ENCODE measurements at regions not wholly inside any gene's neighbourhood (a gene's known extent, or its start where the extent isn't known, plus 50 kb on each side); places are given as distances from the start of the nearest gene placed in this dataset.

DNA sequence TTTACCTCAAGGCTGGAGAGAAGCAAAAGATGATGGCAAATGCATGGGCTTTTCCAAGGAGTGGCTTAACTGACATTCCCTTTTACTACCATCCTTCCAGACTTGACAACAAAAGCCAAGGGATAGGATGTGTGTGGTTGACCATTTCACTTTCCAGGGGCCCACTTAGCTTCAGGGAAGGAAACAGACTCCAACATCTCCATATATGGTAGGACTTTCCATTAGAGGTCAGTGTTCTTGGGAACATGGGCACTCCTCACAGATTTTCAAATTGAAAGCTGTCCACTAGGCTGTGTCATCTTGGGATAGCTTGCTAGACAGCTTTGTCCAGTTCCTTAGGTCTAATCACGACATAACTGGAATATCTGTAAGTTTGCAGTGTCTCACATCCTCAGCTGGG is 118.1 kb upstream of the NAMPT start:
- Mint-ChIP-seq H3K4me3 (no peak overlapping the region), H3K27me3 (peaks cover 11% of the 10 kb centered on the region), H3K4me1 (peaks cover 7% of the 10 kb centered on the region), H3K36me3 (peaks cover 1% of the 10 kb centered on the region), H3K9me3 (peaks cover 5% of the 10 kb centered on the region), H3K27ac (no peak overlapping the region)
- DNase-seq (no peak), ATAC-seq (ENCODE audit: low read depth) (no peak)
- POLR2A ChIA-PET: no interaction called here

DNA sequence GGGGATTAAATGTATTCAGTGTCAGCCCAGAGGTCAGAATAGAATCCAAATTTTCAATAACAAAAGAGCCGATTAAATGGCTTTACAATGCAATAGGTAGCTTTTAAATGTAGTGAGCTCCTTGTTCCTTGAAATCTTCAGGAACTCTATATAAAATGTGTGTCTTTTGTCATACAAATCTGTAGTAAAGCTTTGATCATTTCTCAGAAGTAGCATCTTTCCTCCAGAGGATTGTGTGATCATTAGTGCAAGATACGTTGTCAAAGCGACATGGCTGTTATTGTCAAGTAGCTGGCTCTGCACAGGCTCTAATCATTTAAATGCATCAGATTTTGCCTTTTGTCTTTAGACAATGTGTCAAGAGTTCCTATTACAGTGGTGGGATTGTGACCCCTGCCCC is 116.1 kb upstream of the NAMPT start:
- POLR2A ChIA-PET: no interaction called here
- Mint-ChIP-seq H3K4me1 (peaks cover 6% of the 10 kb centered on the region), H3K9me3 (peaks cover 5% of the 10 kb centered on the region), H3K27ac (no peak overlapping the region), H3K36me3 (peaks cover 1% of the 10 kb centered on the region), H3K4me3 (no peak overlapping the region), H3K27me3 (peaks cover 18% of the 10 kb centered on the region)
- ATAC-seq (ENCODE audit: low read depth): no peak
- no peak for DNase-seq

DNA sequence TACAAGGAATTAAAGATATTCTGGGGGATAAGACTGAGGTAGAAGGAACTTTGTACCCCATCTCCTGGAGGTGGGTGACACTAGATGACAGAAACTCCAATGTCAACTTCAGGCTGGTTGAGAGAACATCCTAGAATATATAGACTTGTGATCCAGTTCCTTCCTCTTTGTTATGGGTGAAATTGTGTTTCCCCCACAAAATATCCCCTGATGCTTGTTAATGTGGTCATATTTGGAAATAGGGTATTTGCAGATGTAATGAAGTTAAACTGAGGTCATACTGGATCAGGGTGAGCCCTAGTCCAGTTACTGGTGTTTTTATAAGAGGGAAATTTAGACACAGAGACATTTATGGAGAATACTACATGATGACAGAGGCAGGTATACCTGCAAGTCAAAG is 114.0 kb upstream of the NAMPT start:
- no peak for ATAC-seq (ENCODE audit: low read depth)
- H3K9me3 Mint-ChIP-seq: peaks cover 7% of the 10 kb centered on the region
- H3K4me1 Mint-ChIP-seq: no peaks in the 10 kb centered on the region
- no peak for DNase-seq
- peaks cover 31% of the 10 kb centered on the region for H3K27me3 Mint-ChIP-seq
- POLR2A ChIA-PET: no interaction called here
- no peaks in the 10 kb centered on the region for H3K36me3 Mint-ChIP-seq
- H3K4me3 Mint-ChIP-seq: no peak overlapping the region
- no peak overlapping the region for H3K27ac Mint-ChIP-seq

DNA sequence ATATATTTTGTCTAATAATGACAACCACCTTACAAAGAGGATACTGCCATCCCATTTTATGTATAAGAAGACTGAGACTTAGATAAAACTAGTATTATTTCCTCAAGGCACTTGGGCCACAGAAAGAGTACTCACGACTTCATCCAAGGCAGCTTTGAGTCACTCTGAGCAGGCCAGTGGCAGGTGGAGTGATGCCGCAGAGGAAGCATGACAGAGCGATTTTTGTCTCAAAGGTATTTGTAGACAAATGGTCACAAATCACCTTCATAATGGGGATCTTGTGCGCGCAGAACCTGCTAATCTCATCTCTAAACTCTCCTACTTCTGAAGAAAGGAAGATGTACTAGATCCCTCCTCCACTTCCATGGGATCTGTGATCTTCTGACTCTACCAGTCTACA is 113.2 kb upstream of the NAMPT start:
- H3K27ac Mint-ChIP-seq: no peak overlapping the region

DNA sequence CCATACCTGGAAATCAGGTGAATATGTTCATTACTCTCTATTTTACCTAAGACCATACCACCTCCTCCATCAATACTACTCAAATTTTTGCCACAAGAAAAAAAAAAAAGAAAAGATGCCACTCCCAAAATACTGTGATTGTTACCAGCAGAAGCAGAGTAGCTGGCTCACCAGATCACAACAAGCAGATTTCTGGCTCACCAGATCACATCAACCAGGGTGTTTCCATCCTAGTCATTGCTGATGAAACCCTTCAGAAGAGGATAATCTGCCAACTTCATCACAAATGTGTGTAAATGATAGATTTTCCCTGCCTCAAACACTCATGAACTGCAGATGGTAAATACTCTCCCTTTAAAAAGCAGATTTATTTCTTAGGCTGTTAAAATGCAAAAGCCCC is 109.7 kb upstream of the NAMPT start:
- H3K27me3 Mint-ChIP-seq: peaks cover 23% of the 10 kb centered on the region
- H3K36me3 Mint-ChIP-seq: no peaks in the 10 kb centered on the region

More for the DNA sequence above, 113.2 kb upstream of the NAMPT start:
- Mint-ChIP-seq H3K4me1 (no peaks in the 10 kb centered on the region), H3K9me3 (peaks cover 2% of the 10 kb centered on the region), H3K36me3 (no peaks in the 10 kb centered on the region), H3K4me3 (no peak overlapping the region), H3K27me3 (peaks cover 31% of the 10 kb centered on the region)
- DNase-seq (no peak), ATAC-seq (ENCODE audit: low read depth) (no peak)
- POLR2A ChIA-PET: no interaction called here

DNA sequence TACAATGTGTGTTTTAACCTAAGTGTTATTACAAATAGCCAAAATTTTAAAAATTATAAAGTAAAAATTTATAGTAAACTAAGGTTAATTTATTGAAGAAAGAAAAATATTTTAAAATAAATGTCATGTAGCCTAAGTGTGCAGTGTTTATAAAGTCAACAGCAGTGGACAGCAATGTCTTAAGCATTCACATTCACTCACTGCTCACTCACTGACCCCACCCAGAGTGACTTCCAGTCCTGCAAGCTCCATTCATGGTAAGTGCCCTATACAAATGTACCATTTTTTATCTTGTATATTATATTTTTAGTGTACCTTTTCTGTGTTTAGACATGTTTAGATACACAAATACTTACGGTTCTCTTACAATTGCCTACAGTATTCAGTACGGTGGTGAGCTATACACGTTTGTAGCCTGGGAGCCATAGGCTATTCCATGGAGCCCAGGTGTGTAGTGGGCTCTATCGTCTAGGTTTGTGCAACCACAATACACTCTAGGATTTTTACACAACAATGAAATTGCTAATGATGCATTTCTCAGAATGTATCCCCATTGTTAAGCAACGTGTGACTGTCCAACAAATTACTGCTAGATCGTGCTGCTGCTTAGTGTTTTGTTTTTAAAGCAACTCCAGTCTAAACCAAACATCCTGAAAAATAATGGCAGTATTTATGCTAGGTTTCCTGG is 108.9 kb upstream of the NAMPT start:
- H3K4me1 Mint-ChIP-seq: no peaks in the 10 kb centered on the region
- POLR2A ChIA-PET: no interaction called here
- H3K36me3 Mint-ChIP-seq: no peaks in the 10 kb centered on the region
- no peak overlapping the region for H3K27ac Mint-ChIP-seq
- H3K9me3 Mint-ChIP-seq: peaks cover 2% of the 10 kb centered on the region
- ATAC-seq (ENCODE audit: low read depth) (no peak), DNase-seq (no peak)
- H3K4me3 Mint-ChIP-seq: no peak overlapping the region
- H3K27me3 Mint-ChIP-seq: peaks cover 23% of the 10 kb centered on the region

More for the DNA sequence above, 109.7 kb upstream of the NAMPT start:
- Mint-ChIP-seq H3K27ac (no peak overlapping the region), H3K9me3 (peaks cover 2% of the 10 kb centered on the region), H3K4me3 (no peak overlapping the region), H3K4me1 (no peaks in the 10 kb centered on the region)
- no peak for ATAC-seq (ENCODE audit: low read depth)
- no peak for DNase-seq
- POLR2A ChIA-PET: no interaction called here

DNA sequence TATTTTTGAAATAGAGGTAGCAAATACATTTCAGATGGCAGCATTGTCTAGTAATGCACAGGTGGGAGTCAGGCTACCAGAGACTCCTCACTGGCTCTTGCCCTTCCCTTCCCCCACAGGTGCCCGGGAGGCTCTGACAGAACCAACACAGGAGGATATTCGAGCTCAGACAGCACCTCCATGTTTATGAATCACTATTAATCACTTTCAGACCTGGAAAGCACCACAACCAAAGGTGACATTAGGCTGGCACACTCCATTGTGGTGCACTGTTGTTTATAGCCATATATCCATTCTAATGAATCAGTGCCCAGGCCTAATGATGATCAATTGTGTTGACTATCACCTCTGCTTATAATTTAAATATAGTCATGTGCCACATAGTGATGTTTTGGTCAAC is 107.8 kb upstream of the NAMPT start:
- H3K27me3 Mint-ChIP-seq: peaks cover 20% of the 10 kb centered on the region
- POLR2A ChIA-PET: no interaction called here
- no peak overlapping the region for H3K4me3 Mint-ChIP-seq
- no peaks in the 10 kb centered on the region for H3K4me1 Mint-ChIP-seq
- H3K9me3 Mint-ChIP-seq: peaks cover 2% of the 10 kb centered on the region
- ATAC-seq (ENCODE audit: low read depth) (no peak), DNase-seq (no peak)
- H3K36me3 Mint-ChIP-seq: no peaks in the 10 kb centered on the region
- H3K27ac Mint-ChIP-seq: no peak overlapping the region

DNA sequence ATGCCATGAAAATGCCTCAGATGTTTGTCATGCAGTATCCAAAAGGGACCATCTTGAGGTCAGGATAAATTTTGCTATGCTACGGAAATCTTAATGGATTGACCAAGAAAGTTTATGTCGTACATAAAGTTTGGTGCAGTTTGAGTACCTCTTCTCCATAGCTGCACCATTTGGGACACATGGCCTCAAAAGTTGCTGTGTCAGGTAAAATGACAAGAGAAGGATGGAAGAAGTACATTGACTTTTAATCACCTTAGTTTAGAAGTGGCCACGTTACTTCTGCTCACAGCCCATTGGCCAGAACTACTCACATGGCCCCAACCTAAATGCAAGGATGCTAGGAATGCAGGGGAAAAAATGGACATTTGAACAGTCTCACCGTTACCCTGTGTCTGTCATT is 107.4 kb upstream of the NAMPT start:
- no peaks in the 10 kb centered on the region for H3K36me3 Mint-ChIP-seq
- POLR2A ChIA-PET: no interaction called here
- ATAC-seq (ENCODE audit: low read depth): no peak
- DNase-seq: no peak
- H3K27me3 Mint-ChIP-seq: peaks cover 20% of the 10 kb centered on the region
- peaks cover 2% of the 10 kb centered on the region for H3K9me3 Mint-ChIP-seq
- H3K4me3 Mint-ChIP-seq: no peak overlapping the region
- H3K27ac Mint-ChIP-seq: no peak overlapping the region
- no peaks in the 10 kb centered on the region for H3K4me1 Mint-ChIP-seq

DNA sequence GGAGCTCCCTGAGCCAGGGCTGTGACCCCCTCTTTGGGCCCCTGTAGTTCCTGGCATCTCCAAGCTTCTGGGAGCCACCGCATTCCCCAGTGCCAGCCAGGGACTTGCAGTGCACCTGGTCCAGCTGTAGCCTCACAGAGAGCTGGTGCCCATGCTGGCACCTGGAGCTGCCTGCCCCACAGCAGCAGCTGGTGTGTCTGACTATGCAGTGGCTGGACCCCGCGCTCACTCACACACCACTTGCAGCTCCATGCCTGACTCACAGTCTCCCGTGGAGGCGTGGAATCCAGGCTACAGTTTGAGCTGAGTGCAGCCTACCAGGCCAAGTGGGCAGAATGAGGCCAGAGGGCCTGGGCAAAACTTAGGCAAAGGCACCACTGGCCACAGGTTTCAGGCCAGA is 102.2 kb upstream of the NAMPT start:
- H3K27ac Mint-ChIP-seq: no peak overlapping the region
- no peak overlapping the region for H3K4me3 Mint-ChIP-seq
- no peaks in the 10 kb centered on the region for H3K27me3 Mint-ChIP-seq
- no peaks in the 10 kb centered on the region for H3K4me1 Mint-ChIP-seq
- DNase-seq (no peak), ATAC-seq (ENCODE audit: low read depth) (no peak)
- H3K36me3 Mint-ChIP-seq: no peaks in the 10 kb centered on the region
- POLR2A ChIA-PET: no interaction called here
- H3K9me3 Mint-ChIP-seq: peaks cover 3% of the 10 kb centered on the region

DNA sequence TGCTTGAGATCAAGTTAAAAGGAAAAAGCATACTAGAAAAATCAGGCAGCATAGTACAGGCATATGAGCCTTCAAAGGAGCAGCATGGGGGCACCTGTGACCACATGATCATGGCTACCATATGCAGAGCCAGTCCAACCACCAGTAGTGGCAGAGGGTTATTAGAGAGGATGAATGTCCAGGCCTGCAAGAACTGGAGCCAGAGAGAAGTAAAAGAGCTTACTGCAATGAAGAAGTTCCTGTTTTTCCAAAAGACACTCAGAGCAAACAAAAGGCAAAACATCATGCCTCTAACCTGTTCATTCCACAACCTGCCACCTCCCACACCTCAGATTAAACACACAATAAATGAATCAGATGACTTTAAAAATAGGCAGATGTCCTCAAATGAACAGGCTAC is 99.6 kb upstream of the NAMPT start:
- Mint-ChIP-seq H3K27ac (no peak overlapping the region), H3K36me3 (no peaks in the 10 kb centered on the region), H3K4me1 (no peaks in the 10 kb centered on the region), H3K9me3 (peaks cover 3% of the 10 kb centered on the region), H3K4me3 (no peak overlapping the region), H3K27me3 (peaks cover 2% of the 10 kb centered on the region)
- POLR2A ChIA-PET: no interaction called here
- DNase-seq (no peak), ATAC-seq (ENCODE audit: low read depth) (no peak)

DNA sequence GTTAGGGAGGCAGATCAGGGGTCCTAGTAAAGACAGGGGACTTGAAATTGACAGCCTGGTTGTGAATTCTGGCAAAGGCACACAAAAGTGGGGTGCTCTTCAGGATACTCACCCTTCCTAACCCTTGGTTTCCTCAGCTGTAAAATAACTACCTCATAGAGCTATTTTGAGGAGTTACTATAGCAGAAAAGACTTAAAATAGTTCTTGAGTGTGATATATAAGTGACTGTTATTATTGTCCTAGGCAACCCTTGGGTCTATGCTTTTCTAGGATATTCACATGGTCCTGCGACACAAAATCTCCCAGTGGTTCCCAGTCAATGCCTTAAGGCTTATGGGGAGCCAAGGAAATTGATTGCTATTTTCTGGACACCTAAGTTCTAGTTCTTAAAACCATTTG is 98.1 kb upstream of the NAMPT start:
- no peak overlapping the region for H3K27ac Mint-ChIP-seq
- POLR2A ChIA-PET: no interaction called here

DNA sequence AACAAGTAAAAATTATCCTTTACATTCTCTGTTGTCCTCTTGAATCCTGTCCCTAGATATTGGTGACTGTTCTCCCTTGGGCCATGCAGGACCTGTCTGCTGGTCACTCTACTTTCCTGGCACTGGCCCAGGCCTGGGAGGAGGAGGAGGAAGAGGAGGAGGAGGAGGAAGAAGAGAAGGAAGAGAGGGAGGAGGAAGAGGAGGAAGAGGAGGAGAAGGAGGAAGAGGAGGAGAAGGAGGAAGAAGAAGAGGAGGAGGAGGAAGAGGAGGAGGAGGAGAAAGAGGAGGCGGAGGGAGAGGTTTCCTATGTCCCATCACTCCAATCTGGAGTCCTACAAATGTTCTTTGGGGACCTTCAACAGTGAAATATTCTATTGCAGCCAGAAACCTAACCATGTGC is 97.3 kb upstream of the NAMPT start:
- peaks cover 3% of the 10 kb centered on the region for H3K9me3 Mint-ChIP-seq
- DNase-seq (no peak), ATAC-seq (ENCODE audit: low read depth) (no peak)
- no peak overlapping the region for H3K27ac Mint-ChIP-seq
- H3K27me3 Mint-ChIP-seq: peaks cover 2% of the 10 kb centered on the region
- H3K4me1 Mint-ChIP-seq: peaks cover 2% of the 10 kb centered on the region
- POLR2A ChIA-PET: no interaction called here
- no peak overlapping the region for H3K4me3 Mint-ChIP-seq
- no peaks in the 10 kb centered on the region for H3K36me3 Mint-ChIP-seq

More for the DNA sequence above, 98.1 kb upstream of the NAMPT start:
- H3K4me1 Mint-ChIP-seq: no peaks in the 10 kb centered on the region
- no peak overlapping the region for H3K4me3 Mint-ChIP-seq
- ATAC-seq (ENCODE audit: low read depth): no peak
- peaks cover 2% of the 10 kb centered on the region for H3K27me3 Mint-ChIP-seq
- H3K36me3 Mint-ChIP-seq: no peaks in the 10 kb centered on the region
- DNase-seq: no peak
- H3K9me3 Mint-ChIP-seq: peaks cover 3% of the 10 kb centered on the region

DNA sequence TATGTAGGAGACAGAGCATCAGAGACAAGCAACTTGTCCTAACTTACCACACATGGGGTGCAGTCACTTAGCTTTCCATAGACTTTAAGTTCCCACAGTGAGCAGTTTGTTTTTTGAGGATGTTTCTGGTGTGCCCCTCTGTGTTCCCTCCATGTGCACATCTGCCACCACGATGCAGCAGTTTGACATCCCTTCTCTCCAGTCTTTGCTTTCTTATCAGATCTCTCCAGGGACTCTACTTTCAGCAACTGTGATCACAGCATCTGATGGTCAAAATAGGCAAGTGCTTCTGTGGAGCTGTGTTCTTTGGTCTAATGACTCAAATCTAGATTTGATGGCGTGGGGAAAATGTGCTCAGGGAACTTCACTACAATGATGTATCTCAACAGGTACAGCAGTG is 96.5 kb upstream of the NAMPT start:
- Mint-ChIP-seq H3K4me1 (peaks cover 2% of the 10 kb centered on the region), H3K36me3 (no peaks in the 10 kb centered on the region), H3K9me3 (peaks cover 3% of the 10 kb centered on the region), H3K27me3 (peaks cover 2% of the 10 kb centered on the region), H3K27ac (no peak overlapping the region), H3K4me3 (no peak overlapping the region)
- POLR2A ChIA-PET: no interaction called here
- no peak for DNase-seq
- no peak for ATAC-seq (ENCODE audit: low read depth)

DNA sequence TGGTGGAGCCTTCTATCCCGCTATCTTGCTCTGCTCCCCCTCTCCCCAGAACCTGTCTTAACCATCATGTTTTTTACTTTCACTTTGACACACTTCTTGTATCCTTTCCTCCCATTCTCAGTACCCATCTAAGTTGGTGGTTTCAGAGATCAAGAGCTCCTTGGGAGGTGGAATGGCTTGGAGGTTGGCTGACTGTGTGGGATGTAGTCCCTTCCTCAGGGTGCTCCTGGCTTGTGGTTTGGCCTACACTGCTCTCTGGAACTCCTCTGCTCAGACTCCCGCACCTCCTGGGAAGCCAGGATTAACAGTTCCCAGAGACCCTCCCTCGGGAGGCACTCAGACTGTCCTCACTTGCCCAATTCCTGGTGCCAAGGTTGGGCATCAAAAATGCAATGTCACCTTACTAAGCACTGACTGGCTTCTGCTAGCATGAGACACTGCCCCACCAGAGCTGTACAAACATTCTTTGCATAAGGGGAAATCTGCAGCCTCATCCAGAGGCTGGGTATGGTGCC is 93.1 kb upstream of the NAMPT start:
- Mint-ChIP-seq H3K27ac (no peak overlapping the region), H3K4me1 (peaks cover 2% of the 10 kb centered on the region), H3K36me3 (no peaks in the 10 kb centered on the region), H3K27me3 (peaks cover 2% of the 10 kb centered on the region), H3K9me3 (no peaks in the 10 kb centered on the region), H3K4me3 (no peak overlapping the region)
- ATAC-seq (ENCODE audit: low read depth) (no peak), DNase-seq (no peak)
- POLR2A ChIA-PET: no interaction called here

All from activated naive CD8-positive, alpha-beta T cell treated with anti-CD3 and anti-CD28 coated beads, Interleukin-2, amount 10 ng/mL, durations not matched to agents 7 days and 5 days (primary cell).